NCI-H1694 treated with DMSO at 0.1 percent for 48 hours (cell line): ENCODE measurements at regions not wholly inside any gene's neighbourhood (a gene's known extent, or its start where the extent isn't known, plus 50 kb on each side); places are given as distances from the start of the nearest gene placed in this dataset.
"Not testable (repeated sequence)": the region's sequence is repeated elsewhere in the genome, so short reads cannot be mapped to it uniquely, and the experiment has no call there.

Source experiments
- DNase-seq: peaks from one replicate; lab custom pipeline; 2025; lab: John Stamatoyannopoulos, UW

DNA sequence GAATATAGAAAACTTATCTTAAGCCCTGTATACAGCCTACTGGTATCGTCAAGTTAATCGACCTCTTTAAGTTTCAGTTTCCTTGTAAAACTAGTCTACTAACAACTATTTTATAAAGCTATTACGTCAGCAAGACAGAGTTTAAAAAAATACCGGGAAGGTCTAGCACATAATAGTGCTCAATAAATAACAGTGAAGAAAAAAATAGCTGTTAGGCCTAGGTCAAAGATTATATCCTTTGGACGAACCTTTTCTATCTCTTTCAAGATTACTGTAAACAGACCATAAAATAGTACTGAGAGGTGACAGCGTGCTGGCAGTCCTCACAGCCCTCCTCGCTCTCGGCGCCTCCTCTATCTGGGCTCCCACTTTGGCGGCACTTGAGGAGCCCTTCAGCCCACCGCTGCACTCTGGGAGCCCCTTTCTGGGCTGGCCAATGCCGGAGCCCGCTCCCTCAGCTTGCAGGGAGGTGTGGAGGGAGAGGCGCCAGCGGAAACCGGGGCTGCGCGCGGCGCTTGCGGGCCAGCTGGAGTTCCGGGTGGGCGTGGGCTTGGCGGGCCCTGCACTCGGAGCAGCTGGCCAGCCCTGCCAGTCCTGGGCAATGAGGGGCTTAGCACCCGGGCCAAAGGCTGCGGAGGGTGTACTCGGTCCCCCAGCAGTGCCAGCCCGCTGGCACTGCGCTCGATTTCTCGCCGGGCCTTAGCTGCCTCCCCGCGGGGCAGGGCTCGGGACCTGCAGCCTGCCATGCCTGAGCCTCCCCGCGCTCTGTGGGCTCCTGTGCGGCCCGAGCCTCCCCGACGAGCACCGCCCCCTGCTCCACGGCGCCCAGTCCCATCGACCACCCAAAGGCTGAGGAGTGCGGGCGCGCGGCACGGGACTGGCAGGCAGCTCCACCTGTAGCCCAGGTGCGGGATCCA, 119.1 kb upstream of the HSF2 start:
- DNase-seq = not testable (repeated sequence)

- DNase-seq = no peak
Observed at GRCh38 chr6:122283884-122284283, 115.6 kb upstream of the HSF2 start.

GRCh38 chr6:122284848-122285247, 114.6 kb upstream of the HSF2 start:
- no peak for DNase-seq

GRCh38 chr6:122285292-122285913, 114.0 kb upstream of the HSF2 start:
- no peak for DNase-seq

DNA sequence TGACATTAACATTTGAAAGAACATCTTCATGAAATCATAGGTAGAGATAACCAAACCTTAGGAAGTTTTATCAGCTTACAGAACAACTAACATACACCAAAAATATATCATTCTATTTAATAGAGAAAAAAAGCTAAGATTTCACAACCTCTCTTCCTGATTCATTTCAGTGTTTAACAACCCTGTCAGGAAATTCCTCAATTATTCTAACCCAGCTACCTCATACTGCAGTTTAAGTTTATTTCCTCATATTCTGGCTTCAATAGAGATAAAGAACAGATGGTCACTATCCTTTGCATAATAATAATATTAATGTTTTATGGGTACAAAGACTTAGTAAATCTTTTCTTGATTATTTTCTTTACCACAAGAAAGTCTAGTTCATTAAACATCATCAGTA, 112.9 kb upstream of the HSF2 start:
- DNase-seq = no peak

GRCh38 chr6:122289762-122290539, 109.5 kb upstream of the HSF2 start:
- no peak for DNase-seq

DNA sequence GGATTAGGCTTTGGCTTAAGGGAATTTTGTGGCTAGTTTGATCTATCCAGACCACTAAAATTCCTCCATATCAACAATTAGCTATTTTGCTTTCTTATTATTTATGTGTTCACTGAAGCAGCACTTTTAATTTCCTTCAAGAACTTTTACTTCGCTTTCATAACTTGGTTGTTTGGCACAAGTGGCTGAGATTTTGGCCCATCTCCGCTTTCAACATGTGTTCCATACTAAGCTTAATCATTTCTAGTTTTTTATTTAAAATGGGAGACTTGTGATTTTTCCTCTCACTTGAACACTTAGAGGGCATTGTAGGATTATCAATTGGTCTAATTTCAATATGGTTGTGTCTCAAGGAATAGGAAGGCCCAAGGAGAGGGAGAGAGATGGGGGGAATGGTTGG, 102.4 kb upstream of the HSF2 start:
- no peak for DNase-seq

DNA sequence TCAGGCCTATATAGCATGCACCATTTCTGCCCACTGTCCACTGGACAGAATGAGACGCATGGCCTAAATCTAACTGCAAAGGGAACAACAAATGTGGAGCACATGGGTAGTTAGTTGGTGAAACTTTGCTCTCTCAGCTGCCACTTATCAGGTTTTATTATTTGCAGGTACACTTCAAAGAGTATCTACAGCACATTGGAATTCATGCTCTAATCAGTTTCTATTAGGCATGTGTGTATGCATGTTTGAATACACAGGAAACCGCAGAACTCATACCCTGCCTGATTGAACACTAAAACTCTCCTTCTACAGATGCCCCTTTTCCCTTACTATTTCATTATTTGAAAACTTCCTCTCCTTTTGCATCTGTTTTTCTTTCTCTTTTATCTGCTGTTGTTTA, 97.4 kb upstream of the HSF2 start:
- no peak for DNase-seq

- no peak for DNase-seq
Observed at GRCh38 chr6:122307577-122307976, 91.9 kb upstream of the HSF2 start.

- DNase-seq = no peak
Observed at GRCh38 chr6:122308074-122308473, 91.4 kb upstream of the HSF2 start.

- no peak for DNase-seq
Observed at GRCh38 chr6:122315842-122316241, 83.6 kb upstream of the HSF2 start.

GRCh38 chr6:122322824-122323223, 76.6 kb upstream of the HSF2 start:
- DNase-seq = no peak

- DNase-seq = no peak
Observed at GRCh38 chr6:122323361-122323760, 76.1 kb upstream of the HSF2 start.

- DNase-seq = no peak
Observed at GRCh38 chr6:122330315-122330714, 69.1 kb upstream of the HSF2 start.

- no peak for DNase-seq
Observed at GRCh38 chr6:122337645-122338044, 61.8 kb upstream of the HSF2 start.

GRCh38 chr6:122339661-122340060, 59.8 kb upstream of the HSF2 start:
- no peak for DNase-seq

DNA sequence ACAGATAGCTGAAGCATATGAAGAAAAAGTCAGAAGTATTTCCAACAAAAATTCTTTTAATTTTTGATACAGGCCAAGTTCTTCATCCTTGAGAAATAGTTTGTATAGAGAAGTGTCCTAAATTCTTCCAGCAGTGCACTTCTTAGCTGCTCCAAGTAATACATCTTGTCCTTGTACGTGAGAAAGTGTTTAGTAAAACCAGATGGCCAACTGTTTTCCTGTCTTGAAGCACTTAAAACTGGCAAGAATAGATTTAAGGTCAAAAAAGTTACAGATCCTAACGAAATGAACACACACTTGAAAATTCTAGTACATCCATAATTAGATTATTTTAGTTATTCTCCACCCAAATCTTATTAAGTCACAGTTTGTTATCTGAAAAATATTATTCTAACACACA, 52.2 kb upstream of the HSF2 start:
- DNase-seq = no peak

DNA sequence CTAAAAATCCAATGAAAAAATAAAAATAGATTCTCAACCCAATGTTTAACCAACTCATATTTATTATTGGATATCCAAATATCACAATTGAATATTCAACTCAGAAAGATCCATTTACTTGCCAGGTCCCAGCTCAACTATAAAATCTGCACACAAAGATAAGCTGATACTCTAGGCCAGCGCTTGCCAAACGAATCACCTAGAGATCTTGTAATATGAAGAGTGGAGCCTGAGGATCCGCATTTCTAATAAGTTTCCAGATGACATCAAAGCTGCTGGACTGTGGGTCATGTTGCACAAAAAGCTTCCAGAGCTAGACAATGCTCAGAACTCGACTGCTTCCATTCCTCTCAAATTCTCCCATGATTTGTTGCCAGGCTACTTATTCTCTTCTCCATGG, 51.7 kb upstream of the HSF2 start:
- DNase-seq = no peak
